IPS-NIHi11 (cell line): ENCODE measurements at regions not wholly inside any gene's neighbourhood (a gene's known extent, or its start where the extent isn't known, plus 50 kb on each side); places are given as distances from the start of the nearest gene placed in this dataset.

ENCODE experiments used
- DNase-seq: peaks from one replicate; pipeline ENCODE4 v3.0.0; 2012; ENCODE audit warnings: mixed read lengths, low spot score

DNA sequence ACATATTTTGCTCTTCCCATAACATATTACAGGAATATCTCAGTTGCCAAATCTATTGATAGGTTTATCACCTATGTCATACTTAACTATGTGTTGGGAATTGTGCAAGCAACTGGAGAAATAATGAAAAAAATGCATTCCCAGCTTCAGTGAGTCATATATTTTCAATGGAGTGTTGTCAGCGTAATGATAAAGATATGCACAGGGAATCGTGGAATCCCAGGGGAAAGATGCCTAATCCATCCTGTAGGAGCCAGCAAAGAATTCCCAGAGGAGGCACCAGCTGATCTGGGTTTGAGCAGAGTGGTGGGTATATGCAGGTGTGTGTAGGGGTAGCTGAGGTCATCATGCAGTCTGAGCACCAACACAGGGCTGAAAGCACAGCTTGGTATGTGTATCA, 213.3 kb upstream of the DAB1 start:
- no peak for DNase-seq

DNA sequence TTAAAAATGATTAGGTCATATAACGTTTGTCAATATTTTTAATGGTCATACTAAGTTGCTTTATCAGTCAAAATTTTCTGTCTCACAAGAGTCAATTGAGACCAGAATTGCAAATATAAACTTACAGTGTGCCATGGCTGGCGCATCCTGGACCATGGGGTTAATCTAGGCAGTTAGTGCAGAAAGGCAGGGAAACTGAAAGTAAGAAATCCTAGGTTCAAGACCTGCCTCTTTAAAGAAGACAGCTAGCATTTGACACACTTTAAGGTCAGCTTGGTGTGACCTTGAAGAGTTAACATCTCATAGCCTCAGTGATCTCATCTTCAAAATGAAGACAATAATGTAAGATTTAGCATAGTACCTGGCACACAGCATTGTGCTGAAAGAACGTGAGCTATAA, 210.0 kb upstream of the DAB1 start:
- no peak for DNase-seq

DNA sequence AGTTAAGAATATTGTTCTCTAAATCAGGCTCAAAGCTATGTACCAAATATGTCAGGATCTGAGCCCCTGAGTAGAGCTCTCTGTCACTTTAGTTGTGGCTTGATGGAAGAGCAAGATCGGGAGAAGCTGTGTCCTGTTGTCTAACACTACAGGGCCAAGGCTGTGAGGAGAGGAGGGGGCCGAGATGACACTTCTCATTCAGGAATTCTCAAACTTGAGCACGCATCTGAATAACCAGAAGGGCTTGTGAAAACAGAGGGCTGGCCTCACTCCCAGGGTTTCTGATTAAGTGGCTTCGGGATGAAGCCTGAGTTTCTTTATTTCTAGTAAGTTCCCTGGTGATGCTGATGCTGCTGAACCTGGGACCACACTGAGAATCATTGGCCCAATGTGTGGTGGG, 209.2 kb upstream of the DAB1 start:
- peak; percentile 14 for DNase-seq

DNA sequence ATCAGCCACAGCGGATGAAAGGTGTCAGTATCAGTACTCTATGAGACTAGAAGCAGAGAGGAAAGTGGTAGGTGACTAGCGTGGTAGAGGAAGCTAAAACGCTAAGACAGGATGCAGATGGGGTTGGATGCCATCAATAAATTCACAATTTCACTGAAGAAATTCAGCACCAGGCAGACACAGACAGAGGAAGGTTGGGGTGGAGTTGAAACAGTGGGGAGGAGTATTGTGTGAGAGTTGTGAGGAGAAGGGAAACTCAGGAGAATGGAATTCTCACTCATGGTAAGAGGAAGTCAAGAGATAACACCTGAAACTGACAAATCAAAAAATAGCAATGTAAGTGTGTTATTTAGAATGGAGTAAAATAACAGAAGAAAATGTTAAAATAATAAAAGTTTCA, 208.5 kb upstream of the DAB1 start:
- no peak for DNase-seq

DNA sequence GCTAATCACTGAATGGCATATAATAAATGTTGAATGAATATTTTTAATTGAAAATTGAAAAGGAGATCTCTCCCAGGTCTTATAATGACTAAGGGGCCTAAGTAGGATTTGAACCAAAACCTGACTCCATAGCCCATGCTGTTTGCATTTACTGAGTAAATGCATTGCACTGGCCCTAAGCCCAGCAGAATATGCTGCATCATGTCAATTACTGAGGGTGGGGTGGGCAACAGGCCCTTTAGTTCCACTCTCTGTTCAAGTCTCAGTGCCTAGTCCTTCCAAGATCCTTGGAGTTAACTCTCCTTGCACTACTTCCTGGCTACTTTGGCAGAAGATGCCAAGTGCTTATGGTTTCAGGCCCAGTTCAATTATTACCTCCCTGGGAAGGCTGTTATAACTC, 203.8 kb upstream of the DAB1 start:
- DNase-seq = no peak

DNA sequence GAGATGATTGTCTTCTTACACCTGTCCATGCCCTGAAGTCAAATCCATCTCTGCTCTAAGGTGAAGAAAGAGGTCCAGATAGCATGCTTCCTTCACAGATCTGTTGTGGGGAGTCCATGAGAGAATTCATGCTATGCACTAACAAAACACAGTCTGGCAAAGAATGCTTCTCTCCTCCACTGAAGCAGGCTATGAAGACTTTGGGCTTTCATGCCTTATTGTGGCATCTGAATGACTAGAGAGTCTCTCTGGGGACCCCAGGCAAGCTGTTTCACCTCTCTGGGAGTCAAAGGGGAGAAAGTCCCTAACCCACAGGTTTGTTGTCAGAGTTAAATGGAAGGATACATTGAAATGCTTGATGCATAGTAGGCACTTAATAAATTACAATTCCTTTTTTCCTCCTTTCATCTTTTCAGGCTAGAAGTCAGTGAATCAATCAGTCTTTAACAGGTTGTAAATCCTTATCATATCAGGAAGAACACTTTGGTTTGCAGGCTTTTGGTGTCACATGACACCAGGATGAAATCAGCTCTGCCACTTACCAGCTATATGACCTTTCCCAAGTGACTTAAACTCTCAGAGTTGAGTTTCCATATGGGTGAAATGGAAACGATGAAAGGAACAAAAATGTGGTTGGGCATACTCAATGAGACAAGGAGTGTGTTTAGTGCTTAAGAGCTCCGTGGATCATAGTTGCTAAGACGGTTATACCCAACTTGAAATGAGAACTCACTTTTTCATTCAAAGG, 200.1 kb upstream of the DAB1 start:
- no peak for DNase-seq

DNA sequence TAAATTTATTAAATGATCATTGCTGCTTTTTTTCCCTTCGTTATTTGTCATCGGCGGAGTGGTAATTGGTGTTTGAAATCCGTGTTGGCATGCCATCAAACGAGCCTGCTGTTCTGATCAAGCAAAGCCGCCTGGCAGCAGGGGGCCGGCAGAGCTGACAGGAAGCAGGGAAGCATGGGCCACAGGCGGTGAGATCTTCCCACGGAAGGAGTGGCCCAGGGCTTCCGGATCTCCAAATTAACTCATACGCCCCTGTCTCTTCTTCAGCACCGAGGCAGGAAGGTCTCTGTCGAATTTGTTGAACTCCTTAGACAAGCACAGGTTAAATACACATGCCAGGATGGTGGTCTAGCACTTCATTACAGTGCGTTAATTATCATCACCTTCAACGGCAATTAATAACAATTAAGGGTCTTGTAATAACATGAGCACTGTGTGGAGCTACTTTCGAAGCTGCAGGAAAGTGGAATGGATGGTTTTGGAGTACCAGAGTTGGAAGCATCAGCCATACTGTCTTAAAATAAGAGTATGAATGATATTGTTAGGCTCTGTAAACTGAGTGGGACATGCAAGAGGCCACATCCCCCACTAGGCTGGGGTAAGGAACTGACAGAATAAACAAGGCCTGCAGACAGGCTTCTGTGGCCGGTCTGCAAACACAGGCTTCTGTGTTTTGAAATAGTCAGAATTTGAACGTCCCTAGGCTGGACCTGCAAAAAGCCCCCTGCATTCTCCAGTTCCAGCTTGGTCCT, 199.4 kb upstream of the DAB1 start:
- DNase-seq = peak; percentile 60

DNA sequence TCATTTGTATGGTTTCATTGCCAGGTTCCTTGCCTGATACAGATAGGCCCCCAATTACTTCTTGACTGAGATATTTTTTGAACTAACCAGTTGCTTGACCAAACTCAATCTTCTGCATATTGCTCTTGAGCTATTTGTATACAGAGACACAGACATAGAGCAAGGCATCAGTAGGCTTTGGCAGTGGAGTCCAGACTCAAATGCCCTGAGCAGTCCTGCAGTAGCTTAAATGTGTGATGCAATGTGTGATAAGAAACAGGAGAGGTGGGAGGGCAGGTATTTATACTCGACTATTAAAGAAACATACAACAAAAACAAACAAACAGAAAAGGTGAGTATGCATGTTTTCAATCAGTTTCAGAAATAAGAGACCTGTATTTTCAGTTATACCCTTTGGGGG, 197.9 kb upstream of the DAB1 start:
- DNase-seq = no peak

DNA sequence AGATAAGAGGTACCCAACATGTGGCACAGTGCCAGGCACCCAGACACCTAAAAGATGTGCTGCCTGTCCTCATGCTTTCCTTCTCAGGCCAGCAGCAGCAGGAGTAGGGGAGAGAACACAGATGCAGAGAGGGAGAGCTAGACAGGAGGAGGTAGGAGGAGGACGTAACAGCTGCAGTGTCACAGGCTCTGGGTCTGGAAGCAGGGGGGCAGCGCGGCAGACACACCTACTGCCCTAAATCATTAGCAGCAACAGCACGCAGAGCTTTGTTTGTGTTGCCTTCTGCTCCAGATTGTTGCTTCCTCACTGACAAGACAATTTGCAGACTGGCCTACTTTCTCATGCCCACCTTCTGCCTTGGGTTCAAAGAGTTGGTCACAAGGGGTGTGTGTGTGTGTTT, 196.7 kb upstream of the DAB1 start:
- DNase-seq = no peak

DNA sequence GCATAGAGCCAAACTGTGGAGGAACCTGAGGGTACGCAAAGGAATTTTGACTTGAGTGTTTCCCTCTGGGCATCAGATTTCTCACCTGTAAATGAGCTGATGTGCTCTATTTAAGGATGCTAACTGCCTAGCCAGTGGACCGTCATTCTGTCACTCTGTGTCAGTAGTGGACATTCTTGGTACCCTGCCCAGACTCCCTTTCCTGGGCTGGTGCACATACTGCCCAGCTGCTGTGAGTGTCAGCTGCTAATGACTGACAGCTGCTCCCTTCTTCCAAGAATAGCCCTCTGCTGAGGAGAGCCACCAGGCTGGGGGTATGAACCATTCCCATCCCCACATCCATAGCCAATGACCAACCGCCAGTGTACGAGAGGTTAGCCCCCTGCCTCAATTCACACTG, 193.1 kb upstream of the DAB1 start:
- DNase-seq = no peak

DNA sequence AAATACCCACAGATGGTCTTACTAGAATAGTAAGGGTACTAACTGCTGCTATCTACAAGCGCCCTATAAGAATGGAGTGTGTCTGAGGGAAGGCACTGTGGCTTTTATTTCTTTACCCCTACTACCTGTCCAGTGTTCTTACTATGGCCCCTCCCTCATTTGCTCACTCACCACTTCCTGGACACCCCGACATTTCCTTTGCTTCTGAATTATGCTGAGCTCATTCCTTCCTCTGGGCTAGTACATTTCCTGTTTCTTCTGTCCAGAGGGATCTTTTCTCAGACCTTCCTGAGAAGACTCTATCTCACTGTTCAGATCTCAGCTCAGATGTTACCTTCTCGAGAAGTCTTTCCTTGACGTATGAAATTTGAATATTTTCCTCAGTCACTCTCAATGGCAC, 192.1 kb upstream of the DAB1 start:
- no peak for DNase-seq

DNA sequence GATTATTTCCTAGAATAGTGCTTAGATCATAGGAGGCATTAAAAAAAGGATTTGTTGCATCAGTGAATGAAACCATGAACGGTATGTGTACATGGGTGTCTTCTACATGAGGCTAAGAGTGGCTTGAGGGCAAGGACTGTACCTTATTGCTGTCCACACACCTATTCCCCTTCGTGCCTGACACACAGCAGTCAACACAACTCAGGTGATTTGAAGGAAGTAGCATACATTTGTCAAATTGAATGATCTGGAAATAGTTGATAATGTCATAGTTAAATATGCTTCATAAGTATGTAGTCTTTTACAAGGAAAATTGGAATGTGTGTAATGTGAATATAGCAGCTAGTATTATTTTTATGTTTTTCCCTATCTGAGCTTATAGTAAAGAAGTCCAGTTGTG, 189.0 kb upstream of the DAB1 start:
- no peak for DNase-seq

DNA sequence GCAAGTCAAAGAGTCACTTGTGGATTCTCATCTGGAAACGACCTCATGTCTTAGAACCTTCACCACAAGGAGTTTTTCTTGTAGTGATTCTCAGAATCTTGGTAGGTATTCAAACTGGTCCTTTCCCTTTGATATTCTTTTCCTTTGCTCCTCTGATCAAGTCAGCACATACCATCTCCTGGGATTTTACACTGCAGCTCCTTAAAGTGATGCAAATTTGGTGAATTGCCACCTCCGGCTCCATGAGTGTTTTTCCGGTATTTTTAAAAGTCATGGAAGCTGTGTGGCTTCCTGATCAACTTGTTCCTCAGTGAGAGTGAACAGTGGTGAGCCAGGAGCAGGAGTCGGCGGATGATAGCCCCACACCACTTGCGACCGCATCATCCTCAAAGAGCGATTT, 182.1 kb upstream of the DAB1 start:
- DNase-seq = no peak

DNA sequence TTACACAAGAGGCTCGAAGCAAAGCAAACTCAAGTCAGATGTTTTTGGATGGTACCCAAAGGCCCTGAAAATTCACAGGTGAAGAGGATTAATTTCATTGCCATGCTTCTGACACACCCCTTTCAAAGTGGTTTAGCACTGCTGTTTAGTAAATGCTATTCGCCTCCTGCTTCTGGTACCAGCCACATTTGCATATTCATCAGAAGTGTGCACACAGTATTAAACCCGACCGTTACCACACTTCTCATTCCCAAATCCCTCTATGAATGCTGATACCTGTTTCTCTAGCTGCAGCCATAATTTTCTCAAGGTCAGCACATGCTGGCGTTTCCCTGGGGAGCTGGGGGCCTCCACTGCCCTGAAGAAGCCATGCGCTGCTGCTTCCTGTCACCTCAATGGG, 179.8 kb upstream of the DAB1 start:
- DNase-seq = no peak

DNA sequence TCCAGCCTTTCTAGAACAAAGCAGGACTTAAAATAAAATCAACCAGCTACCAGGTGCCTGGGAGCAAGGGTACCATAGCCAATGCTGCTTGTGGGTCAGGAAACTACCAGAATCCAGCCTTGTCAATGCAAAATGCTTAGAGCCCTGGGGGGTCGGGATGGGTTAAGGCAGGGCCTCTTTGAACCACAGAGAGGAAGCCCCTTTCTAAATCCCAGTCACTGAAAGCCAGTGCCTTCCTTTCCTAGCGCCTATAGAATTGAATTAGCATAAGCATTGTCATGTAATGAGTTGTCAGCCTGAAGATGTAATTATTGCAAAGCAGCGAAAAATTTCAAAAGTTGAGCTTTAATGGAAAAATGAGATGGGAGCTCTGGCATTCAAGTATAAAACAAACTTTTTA, 176.6 kb upstream of the DAB1 start:
- DNase-seq = peak; percentile 63

DNA sequence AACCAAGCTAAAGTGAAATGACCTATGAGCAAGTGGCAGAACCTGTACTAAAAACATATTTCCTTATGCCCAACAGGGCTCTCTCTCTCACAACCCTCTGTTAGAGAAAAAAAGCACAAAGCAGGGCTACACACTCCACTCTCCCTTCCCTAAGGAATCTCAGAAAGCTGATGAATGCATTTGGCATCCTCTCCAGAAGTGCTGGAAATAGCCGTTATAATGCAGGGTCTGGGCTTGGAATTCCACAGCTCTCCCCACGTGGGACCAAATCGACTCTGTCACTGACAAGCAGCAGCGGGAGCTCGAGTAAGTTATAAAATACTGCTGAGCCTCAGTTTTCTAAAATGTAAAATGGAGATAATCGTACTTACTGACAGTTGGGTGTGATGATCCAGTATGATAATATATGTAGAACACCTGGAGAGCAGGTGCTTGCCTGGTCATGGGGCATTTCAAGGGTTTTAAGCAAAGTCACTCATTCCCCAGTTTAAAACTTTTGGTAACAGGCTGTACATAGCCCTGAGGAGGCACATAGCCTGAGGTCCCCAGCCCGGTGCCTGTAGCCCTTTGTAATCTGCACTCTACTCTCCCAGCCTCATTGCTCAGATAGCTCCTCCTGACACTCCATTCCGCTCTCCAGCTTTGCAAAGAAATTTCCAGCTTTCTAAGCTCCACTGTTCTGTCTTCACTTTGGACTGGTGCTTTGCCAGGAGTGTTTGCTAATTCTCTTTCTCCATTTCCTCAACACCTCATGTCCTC, 175.6 kb upstream of the DAB1 start:
- DNase-seq = no peak

DNA sequence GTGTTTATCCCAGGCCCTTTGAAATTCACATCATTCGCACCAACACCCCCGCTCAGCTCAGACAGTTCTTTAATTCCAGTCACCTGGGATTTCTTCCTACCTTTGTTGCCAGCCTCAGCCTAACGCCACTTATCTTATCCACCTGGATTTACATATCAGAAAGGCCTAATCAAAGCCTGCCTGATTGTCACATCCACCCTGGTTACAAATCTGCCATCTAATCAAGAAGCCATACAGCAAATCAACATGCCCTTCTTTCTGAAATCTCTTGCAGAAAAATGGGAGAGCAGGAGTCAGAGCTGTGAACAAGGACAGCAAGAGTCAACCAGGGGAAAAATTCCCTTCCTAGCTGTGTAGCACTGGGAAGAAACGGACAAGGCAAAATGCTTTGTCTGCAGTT, 173.2 kb upstream of the DAB1 start:
- no peak for DNase-seq

DNA sequence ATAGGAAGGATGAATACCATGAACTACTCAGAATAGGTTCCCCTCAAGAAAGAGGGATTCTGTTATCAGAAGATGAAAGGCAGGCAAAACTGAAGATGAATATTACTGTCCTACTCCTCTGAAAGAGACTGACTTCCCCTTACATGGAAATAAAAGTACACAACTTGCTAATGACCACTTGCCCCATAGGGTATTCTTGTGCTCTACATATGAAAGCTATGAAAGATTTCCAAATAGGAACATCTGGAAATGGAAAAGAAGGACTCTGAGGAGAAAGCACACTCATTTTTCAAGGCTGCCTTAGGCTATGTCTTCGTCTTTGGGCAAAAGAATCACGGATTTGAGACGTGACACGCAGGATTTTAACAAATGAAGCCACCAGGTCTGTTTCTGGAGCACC, 170.1 kb upstream of the DAB1 start:
- no peak for DNase-seq

DNA sequence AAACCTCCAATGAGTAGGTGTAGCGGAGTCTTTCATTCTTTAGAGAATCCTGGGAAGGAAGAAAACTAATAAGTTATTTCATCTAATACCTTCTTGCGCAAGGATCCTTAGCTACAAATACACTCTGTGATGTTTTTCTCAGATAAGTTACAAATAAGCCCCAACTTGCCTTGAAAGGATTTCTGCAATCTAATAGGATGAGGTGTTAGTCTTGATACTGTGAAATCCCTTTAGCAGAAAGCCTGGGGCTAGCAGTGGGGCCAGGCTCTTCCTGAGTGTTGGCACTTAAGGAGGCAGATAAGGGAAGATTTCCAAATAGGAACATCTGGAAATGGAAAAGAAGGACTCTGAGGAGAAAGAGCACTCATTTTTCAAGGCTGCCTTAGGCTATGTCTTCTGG, 168.0 kb upstream of the DAB1 start:
- DNase-seq = no peak

DNA sequence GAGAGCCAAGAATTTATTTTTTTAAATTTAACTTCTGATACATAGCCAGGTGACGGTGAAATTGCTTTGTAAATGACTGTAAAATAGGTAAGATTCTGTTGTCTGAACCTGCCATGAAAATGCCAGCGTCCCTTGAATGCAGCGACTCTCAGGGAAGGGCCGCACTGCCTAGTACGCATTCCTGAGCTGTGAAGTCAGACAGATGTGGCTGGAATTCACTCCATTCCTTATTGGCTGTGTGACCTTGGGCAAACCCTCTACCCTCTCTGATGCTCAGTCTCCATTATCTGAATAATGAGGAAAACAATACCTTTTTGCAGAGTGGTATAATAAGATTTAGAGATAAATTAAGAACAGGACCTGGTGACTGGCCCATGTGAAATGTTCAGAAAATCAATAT, 167.1 kb upstream of the DAB1 start:
- peak; percentile 19 for DNase-seq

DNA sequence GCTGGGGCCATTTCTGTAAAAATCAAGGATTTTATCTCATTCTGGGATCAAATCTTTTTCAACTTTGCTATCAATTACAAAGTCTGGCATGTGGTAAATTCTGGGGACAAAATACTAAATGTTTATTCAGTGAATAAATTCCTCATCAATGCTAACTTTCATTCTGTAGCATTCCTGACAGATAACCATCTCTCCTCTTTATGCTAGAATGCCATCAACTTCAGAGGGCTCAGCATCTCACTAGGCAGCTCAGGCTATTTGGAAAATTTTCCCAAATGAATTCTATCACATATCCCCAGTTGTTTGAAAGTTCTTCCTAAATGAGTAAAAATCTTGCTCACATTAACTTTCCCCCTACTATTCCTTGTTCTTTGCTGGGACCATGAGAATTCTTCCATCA, 163.0 kb upstream of the DAB1 start:
- DNase-seq = no peak

DNA sequence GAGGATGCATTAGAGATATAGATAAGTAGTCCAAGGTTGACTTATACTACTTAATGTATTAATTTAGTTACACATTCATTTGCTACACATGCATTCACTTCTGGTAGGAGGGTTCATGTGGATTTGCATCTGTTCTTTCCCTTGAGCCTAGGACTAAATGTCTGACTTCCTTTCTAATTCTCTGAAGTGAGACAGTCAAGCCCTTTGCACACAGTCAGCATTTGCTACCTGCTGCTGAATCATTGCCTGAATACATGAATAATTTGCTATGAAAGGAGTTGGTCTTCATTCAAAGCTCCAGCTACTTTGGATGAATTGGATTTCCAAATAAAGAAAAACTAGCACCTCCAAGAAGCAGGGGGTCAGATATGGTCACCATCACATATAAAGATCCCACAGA, 154.8 kb upstream of the DAB1 start:
- no peak for DNase-seq

DNA sequence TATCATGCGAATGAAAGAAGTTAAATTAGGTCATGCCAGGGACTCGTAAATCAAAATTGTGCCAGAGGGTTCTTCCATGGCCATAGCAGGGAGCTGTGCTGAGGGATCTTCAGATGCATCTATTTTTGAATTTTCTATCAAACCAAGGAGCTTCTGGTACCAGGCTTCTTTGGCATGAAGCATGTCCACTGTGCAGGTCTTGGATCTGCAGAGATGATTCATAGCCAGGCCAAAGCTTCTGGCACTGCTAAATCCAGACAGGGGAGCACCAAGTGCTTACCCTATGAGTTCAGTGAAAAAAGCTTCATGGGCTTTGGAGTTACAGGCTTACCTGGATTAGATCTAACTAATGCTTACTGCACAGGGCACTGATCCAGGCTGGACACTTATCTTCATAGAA, 154.2 kb upstream of the DAB1 start:
- DNase-seq = no peak
